ENCODE measurements at regions not wholly inside any gene's neighbourhood (a gene's known extent, or its start where the extent isn't known, plus 50 kb on each side); places are given as distances from the start of the nearest gene placed in this dataset.

DNA sequence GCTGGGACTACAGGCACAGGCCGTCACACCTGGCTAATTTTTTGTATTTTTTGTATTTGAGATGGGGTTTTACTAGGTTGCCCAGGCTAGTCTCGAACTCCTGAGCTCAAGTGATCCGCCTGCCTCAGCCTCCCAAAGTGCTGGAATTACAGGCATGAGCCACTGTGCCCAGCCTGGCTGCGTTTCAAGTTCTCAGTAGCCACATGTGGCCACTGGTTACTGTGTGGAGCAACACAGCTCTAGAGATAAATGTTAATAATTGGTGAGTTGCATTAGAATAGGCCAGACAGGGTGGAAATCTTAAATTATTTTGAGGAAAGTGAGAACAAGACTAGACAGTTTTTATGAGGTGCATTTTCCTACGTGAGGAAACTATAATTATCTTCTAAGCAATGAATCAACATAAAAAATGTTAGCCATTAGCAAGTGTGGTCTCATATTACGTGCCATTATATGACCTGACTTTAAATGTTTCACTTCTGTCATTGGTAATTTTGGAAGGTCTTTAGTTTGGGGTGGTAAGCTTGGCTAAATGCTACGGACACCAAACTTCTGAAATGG, 129.6 kb downstream of the PLEKHG1 start:
- Mint-ChIP-seq H3K27me3 (ENCODE audit: low read depth in 2 of 2) (peaks cover 6 to 10% of the 10 kb centered on the region in 2 donors), H3K4me3 (no peak overlapping the region), H3K9me3 (no peaks in the 10 kb centered on the region), H3K27ac (no peak overlapping the region), H3K4me1 (no peaks in the 10 kb centered on the region), H3K36me3 (no peaks in the 10 kb centered on the region)
- peaks cover 3% of the 10 kb centered on the region for H3K27me3 ChIP-seq (ENCODE audit: control insufficient read depth, insufficient read depth, low read length)
- TF ChIP-seq, protein P1, sequence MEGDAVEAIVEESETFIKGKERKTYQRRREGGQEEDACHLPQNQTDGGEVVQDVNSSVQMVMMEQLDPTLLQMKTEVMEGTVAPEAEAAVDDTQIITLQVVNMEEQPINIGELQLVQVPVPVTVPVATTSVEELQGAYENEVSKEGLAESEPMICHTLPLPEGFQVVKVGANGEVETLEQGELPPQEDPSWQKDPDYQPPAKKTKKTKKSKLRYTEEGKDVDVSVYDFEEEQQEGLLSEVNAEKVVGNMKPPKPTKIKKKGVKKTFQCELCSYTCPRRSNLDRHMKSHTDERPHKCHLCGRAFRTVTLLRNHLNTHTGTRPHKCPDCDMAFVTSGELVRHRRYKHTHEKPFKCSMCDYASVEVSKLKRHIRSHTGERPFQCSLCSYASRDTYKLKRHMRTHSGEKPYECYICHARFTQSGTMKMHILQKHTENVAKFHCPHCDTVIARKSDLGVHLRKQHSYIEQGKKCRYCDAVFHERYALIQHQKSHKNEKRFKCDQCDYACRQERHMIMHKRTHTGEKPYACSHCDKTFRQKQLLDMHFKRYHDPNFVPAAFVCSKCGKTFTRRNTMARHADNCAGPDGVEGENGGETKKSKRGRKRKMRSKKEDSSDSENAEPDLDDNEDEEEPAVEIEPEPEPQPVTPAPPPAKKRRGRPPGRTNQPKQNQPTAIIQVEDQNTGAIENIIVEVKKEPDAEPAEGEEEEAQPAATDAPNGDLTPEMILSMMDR (IDR thresholded peaks at IDR 0.05) = no peak
- H3K4me1 ChIP-seq (ENCODE audit: control insufficient read depth, insufficient read depth, low read length) = no peaks in the 10 kb centered on the region
- H3K4me3 ChIP-seq (ENCODE audit: low read length) = no peak overlapping the region
- intact Hi-C loops (cut with micrococcal nuclease) = no loop called here
- no peaks in the 10 kb centered on the region for H3K36me3 ChIP-seq (ENCODE audit: control insufficient read depth, insufficient read depth, low read length)
- H3K9me3 ChIP-seq (ENCODE audit: control insufficient read depth, insufficient read depth, low read length) = no peaks in the 10 kb centered on the region
- ATAC-seq (no peak), DNase-seq (no peak)
- 85% methylated on average over 7 of the region's 7 CpGs for WGBS (ENCODE audit: insufficient coverage)
- H3K27ac ChIP-seq (ENCODE audit: low read length) = no peak overlapping the region

DNA sequence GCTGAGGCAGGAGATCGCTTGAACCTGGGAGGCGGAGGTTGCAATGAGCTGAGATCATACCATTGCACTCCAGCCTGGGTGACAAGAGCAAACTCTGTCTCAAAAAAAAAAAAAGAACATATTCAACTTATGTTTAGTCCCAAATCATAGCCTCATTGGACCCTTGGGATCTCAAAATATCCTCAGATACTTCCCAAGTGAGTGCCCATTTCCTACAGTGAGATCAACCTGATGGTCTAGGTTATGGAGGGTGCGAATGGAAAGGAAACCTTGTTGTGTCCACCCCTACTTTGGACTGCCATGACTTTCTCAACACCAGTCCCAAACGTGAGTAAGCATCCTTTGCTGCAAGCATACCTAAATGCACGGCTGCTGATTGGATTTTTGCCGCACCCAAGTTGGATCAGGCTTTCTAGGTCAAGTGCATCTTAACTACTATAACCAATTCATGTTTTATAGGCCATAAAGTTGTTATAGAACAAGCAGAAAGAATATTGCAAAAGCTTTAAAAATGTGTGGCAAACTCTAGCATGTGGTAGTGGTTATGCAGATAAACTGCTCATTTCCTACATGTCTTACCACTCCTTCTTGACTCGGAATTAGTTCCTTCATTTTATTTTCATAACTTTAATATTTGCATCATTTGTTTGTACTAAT, 131.2 kb downstream of the PLEKHG1 start:
- Histone ChIP-seq H3K27me3 (ENCODE audit: control insufficient read depth, insufficient read depth, low read length) (peaks cover under 1% of the 10 kb centered on the region), H3K4me1 (ENCODE audit: control insufficient read depth, insufficient read depth, low read length) (no peaks in the 10 kb centered on the region), H3K9me3 (ENCODE audit: control insufficient read depth, insufficient read depth, low read length) (no peaks in the 10 kb centered on the region), H3K4me3 (ENCODE audit: low read length) (no peak overlapping the region), H3K36me3 (ENCODE audit: control insufficient read depth, insufficient read depth, low read length) (no peaks in the 10 kb centered on the region), H3K27ac (ENCODE audit: low read length) (no peak overlapping the region)
- Mint-ChIP-seq H3K9me3 (no peaks in the 10 kb centered on the region), H3K36me3 (no peaks in the 10 kb centered on the region), H3K27me3 (ENCODE audit: low read depth in 2 of 2) (peaks cover 0 to 1% of the 10 kb centered on the region in 2 donors), H3K27ac (no peak overlapping the region), H3K4me1 (no peaks in the 10 kb centered on the region), H3K4me3 (no peak overlapping the region)
- TF ChIP-seq, protein P1 (IDR thresholded peaks at IDR 0.05) = no peak
- 96% methylated on average over 6 of the region's 7 CpGs for WGBS (ENCODE audit: insufficient coverage)
- intact Hi-C loops (cut with micrococcal nuclease) = no loop called here
- DNase-seq = no peak
- no peak for ATAC-seq

DNA sequence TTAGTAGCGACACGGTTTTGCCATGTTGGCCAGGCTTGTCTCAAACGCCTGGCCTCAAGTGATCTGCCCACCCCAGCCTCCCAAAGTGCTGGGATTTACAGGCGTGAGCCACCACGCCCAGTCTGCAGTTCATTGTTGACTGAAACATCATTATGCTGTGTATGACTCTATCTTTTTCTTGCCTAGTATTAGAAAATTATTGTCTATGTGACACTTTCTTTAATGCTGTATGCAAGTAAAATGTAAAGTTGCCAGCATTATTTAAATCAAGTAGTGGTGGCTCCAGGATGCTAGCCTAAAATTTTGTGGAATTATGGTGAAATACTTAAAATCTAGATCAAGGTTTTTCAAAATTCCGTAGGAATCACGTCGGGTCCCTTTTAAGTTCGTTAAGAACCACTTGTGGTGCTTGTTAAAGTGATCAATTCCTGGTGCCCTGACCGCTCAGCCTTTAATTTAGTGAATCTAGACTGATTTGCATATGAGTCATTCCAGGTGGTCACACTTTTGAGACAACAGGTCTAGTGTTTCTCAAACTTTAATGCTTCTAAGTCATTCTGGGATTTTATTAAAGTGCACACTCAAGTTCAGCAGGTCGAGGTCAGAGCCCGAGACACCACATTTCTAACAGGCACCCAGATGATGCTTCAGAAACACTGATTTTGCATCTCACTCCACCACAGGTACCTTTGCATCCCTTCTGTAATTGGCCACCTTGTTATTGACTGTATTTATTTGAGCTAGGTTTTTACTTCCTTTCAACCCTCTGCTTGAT, 132.6 kb upstream of the MTHFD1L start:
- Mint-ChIP-seq H3K27ac (no peak overlapping the region), H3K27me3 (ENCODE audit: low read depth in 2 of 2) (no peaks in the 10 kb centered on the region), H3K9me3 (no peaks in the 10 kb centered on the region), H3K36me3 (no peaks in the 10 kb centered on the region), H3K4me3 (no peak overlapping the region), H3K4me1 (no peaks in the 10 kb centered on the region)
- Histone ChIP-seq H3K36me3 (ENCODE audit: control insufficient read depth, insufficient read depth, low read length) (no peaks in the 10 kb centered on the region), H3K27me3 (ENCODE audit: control insufficient read depth, insufficient read depth, low read length) (no peaks in the 10 kb centered on the region), H3K4me1 (ENCODE audit: control insufficient read depth, insufficient read depth, low read length) (no peaks in the 10 kb centered on the region), H3K27ac (ENCODE audit: low read length) (no peak overlapping the region), H3K4me3 (ENCODE audit: low read length) (no peak overlapping the region), H3K9me3 (ENCODE audit: control insufficient read depth, insufficient read depth, low read length) (no peaks in the 10 kb centered on the region)
- intact Hi-C loops (cut with micrococcal nuclease) = no loop called here
- ATAC-seq (no peak), DNase-seq (no peak)
- TF ChIP-seq, protein P1 (IDR thresholded peaks at IDR 0.05) = no peak
- 84% methylated on average over 12 of the region's 12 CpGs for WGBS (ENCODE audit: insufficient coverage)

Measured in natural killer cell (primary cell).